PC-3 (cell line): ENCODE measurements at regions not wholly inside any gene's neighbourhood (a gene's known extent, or its start where the extent isn't known, plus 50 kb on each side); places are given as distances from the start of the nearest gene placed in this dataset.

Source experiments
- ATAC-seq: fragments of 200-7000 bp; cut with Tn5 transposase; 2 replicates; pipeline ENCODE4 v1.9.1; 2020; ENCODE audit warnings: mild to moderate bottlenecking, moderate library complexity
- BruUV-seq: library from RNA; stranded (reverse); fragments of 400-500 nt; replicated peaks from 2 replicates; lab custom pipeline; 2021; lab: Mats Ljungman, UMichigan
- CTCF ChIA-PET: fragments of 300-600 bp; sonication (Branson Sonifier 250); formaldehyde crosslinking; loops from one replicate; lab custom pipeline; 2022; ENCODE audit warnings: antibody characterized with exemption; lab: Charles Lee
- POLR2A ChIA-PET: fragments of 300-600 bp; sonication (Branson Sonifier 250); formaldehyde crosslinking; loops from one replicate; lab custom pipeline; 2022; ENCODE audit warnings: antibody characterized with exemption; ENCODE audit not compliant: unreplicated experiment; lab: Charles Lee
- DNase-seq: peaks from one replicate; pipeline ENCODE4 v3.0.0-alpha.2; 2015
- H2AFZ ChIP-seq: fragments of 300-600 bp; sonication (generic); 2 replicates; pipeline ENCODE4 v1.6.0; 2016; ENCODE audit warnings: antibody characterized with exemption, low read length
- H3F3A ChIP-seq: fragments of 300-600 bp; sonication (generic); one replicate; pipeline ENCODE4 v1.6.0; 2017; ENCODE audit warnings: antibody characterized with exemption, low read length, control low read depth, mild to moderate bottlenecking; ENCODE audit not compliant: unreplicated experiment
- H3K27ac ChIP-seq: fragments of 300-600 bp; sonication (generic); 2 replicates; pipeline ENCODE4 v1.5.1; 2016; ENCODE audit warnings: mild to moderate bottlenecking, low read length
- H3K27me3 ChIP-seq: fragments of 300-600 bp; sonication (generic); 2 replicates; pipeline ENCODE4 v1.6.1; 2016; ENCODE audit warnings: low read length, mixed read lengths
- H3K36me3 ChIP-seq: fragments of 300-600 bp; sonication (generic); 2 replicates; pipeline ENCODE4 v1.6.1; 2016; ENCODE audit warnings: low read depth, mixed run types, low read length, mixed read lengths
- H3K4me1 ChIP-seq: fragments of 300-600 bp; sonication (generic); 2 replicates; pipeline ENCODE4 v1.5.1; 2016; ENCODE audit warnings: low read length; ENCODE audit not compliant: insufficient read depth
- H3K4me2 ChIP-seq: fragments of 300-600 bp; sonication (generic); 2 replicates; pipeline ENCODE4 v1.6.0; 2016; ENCODE audit warnings: low read length
- H3K4me3 ChIP-seq: fragments of 300-600 bp; sonication (generic); 2 replicates; pipeline ENCODE4 v1.5.1; 2016; ENCODE audit warnings: mild to moderate bottlenecking, low read length, mixed read lengths
- H3K79me2 ChIP-seq: fragments of 300-600 bp; sonication (generic); 2 replicates; pipeline ENCODE4 v1.6.1; 2017; ENCODE audit warnings: low read length, mixed read lengths
- H3K9ac ChIP-seq: fragments of 300-600 bp; sonication (generic); 2 replicates; pipeline ENCODE4 v1.6.0; 2016; ENCODE audit warnings: mild to moderate bottlenecking, low read length
- H3K9me2 ChIP-seq: fragments of 300-600 bp; sonication (generic); replicated peaks from 2 replicates; pipeline ENCODE4 v1.6.1; 2016; ENCODE audit warnings: mixed run types, low read length, mixed read lengths
- H3K9me3 ChIP-seq: fragments of 300-600 bp; sonication (generic); 2 replicates; pipeline ENCODE4 v1.6.1; 2016; ENCODE audit warnings: low read length, mixed read lengths
- H4K20me1 ChIP-seq: fragments of 300-600 bp; sonication (generic); 2 replicates; pipeline ENCODE4 v1.6.1; 2016; ENCODE audit warnings: low read length, mixed read lengths
- CTCF ChIP-seq: fragments of 300-600 bp; sonication (generic); conservative IDR thresholded peaks from 2 replicates; pipeline ENCODE4 v1.5.1; 2017; ENCODE audit warnings: antibody characterized with exemption, low read depth, mild to moderate bottlenecking, low read length
- EZH2 ChIP-seq: fragments of 300-600 bp; sonication (generic); IDR thresholded peaks from one replicate; pipeline ENCODE4 v1.6.1; 2017; ENCODE audit warnings: antibody characterized with exemption, mild to moderate bottlenecking, low read length; ENCODE audit not compliant: unreplicated experiment
- EZH2phosphoT487 ChIP-seq: fragments of 300-600 bp; sonication (generic); IDR thresholded peaks from 2 replicates; pipeline ENCODE4 v1.6.1; 2018; ENCODE audit warnings: mild to moderate bottlenecking, antibody characterized with exemption, low read length, borderline replicate concordance
- intact Hi-C: fragments of 100-400 bp; cut with micrococcal nuclease; formaldehyde crosslinking; loops from 2 replicates; pipeline ENCODE4 v1.9.0; 2023

- no peaks in the 10 kb centered on the region for H3K4me1 ChIP-seq
- no peak overlapping the region for H3K27ac ChIP-seq
- no peak overlapping the region for H3K4me3 ChIP-seq
- ChIA-PET POLR2A (no interaction called here), CTCF (no interaction called here)
- peak; percentile 9 for DNase-seq
- no peaks in the 10 kb centered on the region for H3K9me2 ChIP-seq
- H3K4me2 ChIP-seq = no peak overlapping the region
- no peaks in the 10 kb centered on the region for H3K9me3 ChIP-seq
- ATAC-seq = no peak
- TF ChIP-seq EZH2 = no peak
- peak; percentile 48 for TF ChIP-seq CTCF
- H3K79me2 ChIP-seq = no peaks in the 10 kb centered on the region
- H2AFZ ChIP-seq = no peak overlapping the region
- no peak overlapping the region for H3K9ac ChIP-seq
- H3F3A ChIP-seq = no peaks in the 10 kb centered on the region
- H3K27me3 ChIP-seq = peaks cover 4% of the 10 kb centered on the region; the same call in 1 of the 2 replicates
- BruUV-seq = no TSS peak
- intact Hi-C loops = no loop called here
- H4K20me1 ChIP-seq = no peaks in the 10 kb centered on the region
- no peaks in the 10 kb centered on the region for H3K36me3 ChIP-seq
These were observed 158.6 kb upstream of the CDH8 start for GRCh38 chr16:62194828-62195227.

GRCh38 chr16:62190426-62190825 is 154.2 kb upstream of the CDH8 start:
- no TSS peak for BruUV-seq
- Histone ChIP-seq H3K9ac (no peak overlapping the region), H3K4me2 (no peak overlapping the region), H2AFZ (no peak overlapping the region), H3K4me3 (no peak overlapping the region), H4K20me1 (no peaks in the 10 kb centered on the region), H3K27ac (no peak overlapping the region), H3K27me3 (peaks cover 6% of the 10 kb centered on the region; the same call in 1 of the 2 replicates), H3K79me2 (no peaks in the 10 kb centered on the region), H3K4me1 (no peaks in the 10 kb centered on the region), H3K9me3 (no peaks in the 10 kb centered on the region), H3K9me2 (no peaks in the 10 kb centered on the region), H3F3A (no peaks in the 10 kb centered on the region), H3K36me3 (no peaks in the 10 kb centered on the region)
- DNase-seq = peak; percentile 33
- ATAC-seq = no peak
- TF ChIP-seq EZH2phosphoT487 = no peak
- TF ChIP-seq CTCF = peak; percentile 54
- no peak for TF ChIP-seq EZH2
- ChIA-PET CTCF (interaction anchor here (0.9 kb wide), 1 partner anchor 1099 kb away, joined by 5 read pairs; no protein-coding TSS in a partner anchor), POLR2A (no interaction called here)
- intact Hi-C loops = no loop called here

GRCh38 chr16:62177351-62178203 is 141.3 kb upstream of the CDH8 start:
- no peak overlapping the region for H3K27ac ChIP-seq
- H4K20me1 ChIP-seq = no peaks in the 10 kb centered on the region
- no peak for ATAC-seq
- ChIA-PET POLR2A (no interaction called here), CTCF (no interaction called here)
- no peaks in the 10 kb centered on the region for H3K36me3 ChIP-seq
- no peaks in the 10 kb centered on the region for H3F3A ChIP-seq
- H3K4me1 ChIP-seq = no peaks in the 10 kb centered on the region
- H3K9ac ChIP-seq = no peak overlapping the region
- H3K79me2 ChIP-seq = no peaks in the 10 kb centered on the region
- no peaks in the 10 kb centered on the region for H3K9me3 ChIP-seq
- no peak for DNase-seq
- no peak overlapping the region for H3K4me2 ChIP-seq
- no TSS peak for BruUV-seq
- no peak overlapping the region for H2AFZ ChIP-seq
- intact Hi-C loops = no loop called here
- TF ChIP-seq EZH2phosphoT487 (no peak), EZH2 (no peak), CTCF (no peak)
- H3K4me3 ChIP-seq = no peak overlapping the region
- H3K9me2 ChIP-seq = no peaks in the 10 kb centered on the region
- H3K27me3 ChIP-seq = no peaks in the 10 kb centered on the region
